ENCODE measurements at regions not wholly inside any gene's neighbourhood (a gene's known extent, or its start where the extent isn't known, plus 50 kb on each side); places are given as distances from the start of the nearest gene placed in this dataset.

DNA sequence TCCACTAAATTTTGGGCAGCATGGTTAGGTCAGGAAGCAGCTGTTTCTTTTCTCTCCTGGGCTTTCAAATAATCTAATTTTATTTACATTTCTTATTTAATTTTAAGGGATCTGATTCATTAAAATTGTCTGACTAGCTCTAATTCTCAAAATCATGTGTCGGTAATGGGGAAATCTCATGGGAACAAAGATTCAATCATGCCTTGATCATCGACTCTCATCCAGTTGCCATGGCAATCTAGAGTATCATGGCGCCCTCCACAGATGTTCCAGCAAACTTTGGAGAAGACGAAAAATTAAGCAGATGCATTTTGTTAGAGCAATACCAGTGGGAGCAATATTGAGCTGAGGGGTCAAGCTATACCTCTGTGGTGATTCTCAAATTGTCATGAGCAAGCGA lies 358.0 kb upstream of the CDH4 start:
- H3K9me3 ChIP-seq (ENCODE audit: control insufficient read depth, low read length, poor library complexity, severe bottlenecking), result no peaks in the 10 kb centered on the region
- ATAC-seq (no peak), DNase-seq (no peak)
- Mint-ChIP-seq H3K27me3 (no peaks in the 10 kb centered on the region), H3K4me3 (no peak overlapping the region), H3K36me3 (ENCODE audit: low read depth) (no peaks in the 10 kb centered on the region), H3K27ac (no peak overlapping the region), H3K4me1 (no peaks in the 10 kb centered on the region)

DNA sequence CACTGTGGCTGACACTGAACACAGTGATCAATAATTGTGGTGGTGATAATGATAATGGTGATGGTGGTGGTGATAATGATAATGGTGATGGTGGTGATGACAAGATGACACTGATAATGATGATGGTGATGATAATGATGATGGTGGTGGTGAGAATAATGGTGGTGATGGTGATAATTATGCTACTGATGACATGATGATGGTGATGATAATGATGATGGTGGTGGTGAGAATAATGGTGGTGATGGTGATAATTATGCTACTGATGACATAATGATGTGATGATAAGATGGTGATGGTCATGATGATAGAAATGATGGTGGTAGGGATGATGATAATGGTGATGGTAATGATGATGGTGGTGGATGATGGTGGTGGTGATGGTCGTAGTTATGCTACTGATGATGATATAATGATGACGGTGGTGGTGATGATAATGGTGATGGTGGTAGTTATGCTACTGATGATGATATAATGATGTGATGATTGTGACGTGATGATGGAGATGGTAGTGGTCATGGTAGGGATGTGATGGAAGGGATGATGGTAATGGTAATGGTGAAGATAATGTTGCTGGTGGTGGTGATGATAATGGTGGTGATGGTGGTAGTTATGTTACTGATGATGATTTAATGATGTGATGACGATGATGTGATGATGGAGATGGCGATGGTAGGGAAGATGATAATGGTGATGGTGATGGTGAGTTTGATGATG lies 356.5 kb upstream of the CDH4 start:
- H3K36me3 Mint-ChIP-seq (ENCODE audit: low read depth), result no peaks in the 10 kb centered on the region
- no peaks in the 10 kb centered on the region for H3K27me3 Mint-ChIP-seq
- ATAC-seq (no peak), DNase-seq (no peak)
- H3K4me3 Mint-ChIP-seq, result no peak overlapping the region
- no peaks in the 10 kb centered on the region for H3K9me3 ChIP-seq (ENCODE audit: control insufficient read depth, low read length, poor library complexity, severe bottlenecking)
- no peaks in the 10 kb centered on the region for H3K4me1 Mint-ChIP-seq
- no peak overlapping the region for H3K27ac Mint-ChIP-seq

DNA sequence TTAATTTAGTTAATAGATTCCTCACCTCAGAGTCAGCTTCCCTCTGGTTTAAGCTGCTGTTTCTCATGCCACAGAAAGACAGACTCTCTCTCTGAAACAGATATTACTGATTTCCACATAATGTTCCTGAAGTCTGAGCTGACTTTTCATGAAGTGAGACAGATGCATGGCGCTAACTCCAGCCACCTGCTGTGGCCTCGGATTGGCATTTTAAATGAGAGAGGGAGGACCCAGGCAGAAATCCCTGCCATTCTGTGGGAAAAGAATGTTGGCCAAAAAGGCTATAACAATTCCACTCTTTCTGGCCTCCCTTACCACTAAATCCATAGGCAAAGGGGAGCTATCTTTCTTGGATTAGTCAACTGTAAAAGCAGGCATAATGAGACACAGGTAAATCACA lies 354.1 kb upstream of the CDH4 start:
- H3K9me3 ChIP-seq (ENCODE audit: control insufficient read depth, low read length, poor library complexity, severe bottlenecking), result no peaks in the 10 kb centered on the region
- Mint-ChIP-seq H3K36me3 (ENCODE audit: low read depth) (no peaks in the 10 kb centered on the region), H3K27me3 (no peaks in the 10 kb centered on the region), H3K27ac (no peak overlapping the region), H3K4me1 (no peaks in the 10 kb centered on the region), H3K4me3 (no peak overlapping the region)
- DNase-seq (no peak), ATAC-seq (no peak)

- no peaks in the 10 kb centered on the region for H3K9me3 ChIP-seq (ENCODE audit: control insufficient read depth, low read length, poor library complexity, severe bottlenecking)
- H3K36me3 Mint-ChIP-seq (ENCODE audit: low read depth), result no peaks in the 10 kb centered on the region
- DNase-seq, result no peak
- H3K27me3 Mint-ChIP-seq, result no peaks in the 10 kb centered on the region
- H3K4me3 Mint-ChIP-seq, result no peak overlapping the region
- no peak for ATAC-seq
- H3K27ac Mint-ChIP-seq, result no peak overlapping the region
- no peaks in the 10 kb centered on the region for H3K4me1 Mint-ChIP-seq
Observed at GRCh38 chr20:60899320-60899719, 352.7 kb upstream of the CDH4 start.

GRCh38 chr20:60900618-60901017 lies 351.4 kb upstream of the CDH4 start:
- Mint-ChIP-seq H3K36me3 (ENCODE audit: low read depth) (no peaks in the 10 kb centered on the region), H3K4me3 (no peak overlapping the region), H3K27ac (no peak overlapping the region), H3K4me1 (no peaks in the 10 kb centered on the region), H3K27me3 (no peaks in the 10 kb centered on the region)
- DNase-seq (no peak), ATAC-seq (no peak)
- no peaks in the 10 kb centered on the region for H3K9me3 ChIP-seq (ENCODE audit: control insufficient read depth, low read length, poor library complexity, severe bottlenecking)

- DNase-seq (no peak), ATAC-seq (no peak)
- Mint-ChIP-seq H3K36me3 (ENCODE audit: low read depth) (no peaks in the 10 kb centered on the region), H3K4me1 (no peaks in the 10 kb centered on the region), H3K27ac (no peak overlapping the region), H3K4me3 (no peak overlapping the region), H3K27me3 (no peaks in the 10 kb centered on the region)
- no peaks in the 10 kb centered on the region for H3K9me3 ChIP-seq (ENCODE audit: control insufficient read depth, low read length, poor library complexity, severe bottlenecking)
Observed at GRCh38 chr20:60901831-60902230, 350.2 kb upstream of the CDH4 start.

- H3K27ac Mint-ChIP-seq, result no peak overlapping the region
- no peaks in the 10 kb centered on the region for H3K4me1 Mint-ChIP-seq
- H3K4me3 Mint-ChIP-seq, result no peak overlapping the region
- no peaks in the 10 kb centered on the region for H3K27me3 Mint-ChIP-seq
- ATAC-seq, result no peak
- H3K9me3 ChIP-seq (ENCODE audit: control insufficient read depth, low read length, poor library complexity, severe bottlenecking), result no peaks in the 10 kb centered on the region
- H3K36me3 Mint-ChIP-seq (ENCODE audit: low read depth), result no peaks in the 10 kb centered on the region
- no peak for DNase-seq
Observed at GRCh38 chr20:60903325-60903971, 348.6 kb upstream of the CDH4 start.

- no peaks in the 10 kb centered on the region for H3K9me3 ChIP-seq (ENCODE audit: control insufficient read depth, low read length, poor library complexity, severe bottlenecking)
- no peaks in the 10 kb centered on the region for H3K27me3 Mint-ChIP-seq
- DNase-seq (no peak), ATAC-seq (no peak)
- H3K27ac Mint-ChIP-seq, result no peak overlapping the region
- H3K36me3 Mint-ChIP-seq (ENCODE audit: low read depth), result no peaks in the 10 kb centered on the region
- H3K4me3 Mint-ChIP-seq, result no peak overlapping the region
- no peaks in the 10 kb centered on the region for H3K4me1 Mint-ChIP-seq
Observed at GRCh38 chr20:60904730-60905129, 347.3 kb upstream of the CDH4 start.

- H3K27me3 Mint-ChIP-seq, result no peaks in the 10 kb centered on the region
- no peaks in the 10 kb centered on the region for H3K4me1 Mint-ChIP-seq
- no peak for ATAC-seq
- no peak overlapping the region for H3K27ac Mint-ChIP-seq
- no peaks in the 10 kb centered on the region for H3K36me3 Mint-ChIP-seq (ENCODE audit: low read depth)
- no peaks in the 10 kb centered on the region for H3K9me3 ChIP-seq (ENCODE audit: control insufficient read depth, low read length, poor library complexity, severe bottlenecking)
- no peak for DNase-seq
- no peak overlapping the region for H3K4me3 Mint-ChIP-seq
Observed at GRCh38 chr20:60905919-60906318, 346.1 kb upstream of the CDH4 start.

GRCh38 chr20:60906555-60906954 lies 345.5 kb upstream of the CDH4 start:
- Mint-ChIP-seq H3K27me3 (no peaks in the 10 kb centered on the region), H3K27ac (no peak overlapping the region), H3K4me3 (no peak overlapping the region), H3K4me1 (no peaks in the 10 kb centered on the region), H3K36me3 (ENCODE audit: low read depth) (no peaks in the 10 kb centered on the region)
- DNase-seq (no peak), ATAC-seq (no peak)
- H3K9me3 ChIP-seq (ENCODE audit: control insufficient read depth, low read length, poor library complexity, severe bottlenecking), result no peaks in the 10 kb centered on the region

DNA sequence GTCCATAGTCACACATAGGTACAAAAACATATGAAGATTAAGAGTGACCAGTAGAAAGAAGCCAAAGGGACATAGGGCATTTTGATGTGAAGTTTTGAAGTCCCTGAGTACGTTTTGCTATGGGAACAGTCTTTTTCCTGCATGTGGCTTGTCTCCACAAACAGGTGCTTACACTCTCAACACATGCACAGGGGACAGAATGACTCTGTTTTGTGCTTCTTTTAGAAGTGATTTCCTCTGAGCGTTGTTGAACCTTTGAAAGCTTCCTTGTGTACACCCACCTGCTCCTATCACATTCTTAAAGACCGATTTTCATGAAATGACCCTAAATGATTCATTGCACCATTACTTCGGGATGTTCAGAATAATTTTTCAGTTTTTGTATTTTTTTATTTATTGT lies 338.8 kb upstream of the CDH4 start:
- H3K36me3 Mint-ChIP-seq (ENCODE audit: low read depth), result no peaks in the 10 kb centered on the region
- no peak overlapping the region for H3K27ac Mint-ChIP-seq
- ATAC-seq (no peak), DNase-seq (no peak)
- no peak overlapping the region for H3K4me3 Mint-ChIP-seq
- no peaks in the 10 kb centered on the region for H3K9me3 ChIP-seq (ENCODE audit: control insufficient read depth, low read length, poor library complexity, severe bottlenecking)
- no peaks in the 10 kb centered on the region for H3K4me1 Mint-ChIP-seq
- H3K27me3 Mint-ChIP-seq, result no peaks in the 10 kb centered on the region

- Mint-ChIP-seq H3K36me3 (ENCODE audit: low read depth) (no peaks in the 10 kb centered on the region), H3K4me1 (no peaks in the 10 kb centered on the region), H3K27me3 (peaks cover 6% of the 10 kb centered on the region), H3K4me3 (no peak overlapping the region), H3K27ac (no peak overlapping the region)
- DNase-seq (no peak), ATAC-seq (no peak)
- no peaks in the 10 kb centered on the region for H3K9me3 ChIP-seq (ENCODE audit: control insufficient read depth, low read length, poor library complexity, severe bottlenecking)
Observed at GRCh38 chr20:60921022-60921622, 330.9 kb upstream of the CDH4 start.

DNA sequence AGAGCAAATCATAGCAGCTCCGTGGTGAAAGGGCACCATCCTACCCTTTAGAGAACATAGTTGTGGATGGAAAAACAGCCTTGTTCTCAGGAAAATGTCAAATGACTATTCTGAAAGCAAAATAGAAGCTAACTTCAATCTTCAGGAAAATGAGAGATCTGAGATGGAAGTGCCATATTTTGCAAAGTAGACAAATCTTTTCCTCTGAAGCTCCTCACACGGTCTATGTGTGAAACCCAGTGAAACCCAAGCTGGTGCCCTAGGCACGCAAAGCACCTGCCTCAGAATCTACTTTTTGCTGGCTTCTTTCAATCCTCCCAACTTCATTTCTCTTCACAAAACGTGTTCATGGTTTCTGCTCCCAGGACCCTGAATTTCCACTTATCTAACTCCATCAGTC lies 325.2 kb upstream of the CDH4 start:
- Mint-ChIP-seq H3K27ac (no peak overlapping the region), H3K4me3 (no peak overlapping the region), H3K4me1 (no peaks in the 10 kb centered on the region), H3K36me3 (ENCODE audit: low read depth) (no peaks in the 10 kb centered on the region), H3K27me3 (peaks cover 16% of the 10 kb centered on the region)
- DNase-seq, result no peak
- ATAC-seq, result no peak
- no peaks in the 10 kb centered on the region for H3K9me3 ChIP-seq (ENCODE audit: control insufficient read depth, low read length, poor library complexity, severe bottlenecking)

- Mint-ChIP-seq H3K4me1 (no peaks in the 10 kb centered on the region), H3K27ac (no peak overlapping the region), H3K4me3 (no peak overlapping the region), H3K36me3 (ENCODE audit: low read depth) (no peaks in the 10 kb centered on the region), H3K27me3 (peaks cover 26% of the 10 kb centered on the region)
- ATAC-seq (no peak), DNase-seq (no peak)
- H3K9me3 ChIP-seq (ENCODE audit: control insufficient read depth, low read length, poor library complexity, severe bottlenecking), result no peaks in the 10 kb centered on the region
Observed at GRCh38 chr20:60928341-60928740, 323.7 kb upstream of the CDH4 start.
